Thyroid gland (tissue), 4 donors: ENCODE measurements at regions not wholly inside any gene's neighbourhood (a gene's known extent, or its start where the extent isn't known, plus 50 kb on each side); places are given as distances from the start of the nearest gene placed in this dataset.

Source experiments
- POLR2A ChIP-seq, 2 donors: fragments of 450-650 bp; IDR thresholded peaks; one replicate each; pipeline ENCODE4 v1.6.1; 2017; ENCODE audit warnings: antibody characterized with exemption in 2 of 2, mild to moderate bottlenecking in 2 of 2, moderate library complexity in 1 of 2
- TF ChIP-seq, protein P1 (sequence below), 6 experiments: fragments of 200-600 bp in 3 of 6; fragments of 450-650 bp in 3 of 6; sonication (generic) in 3 of 6; IDR thresholded peaks; one replicate each; pipeline ENCODE4 v1.5.1; 2016 to 2019; ENCODE audit warnings: antibody characterized with exemption in 6 of 6, mild to moderate bottlenecking in 2 of 6, inconsistent platforms in 1 of 6, moderate library complexity in 1 of 6

DNA sequence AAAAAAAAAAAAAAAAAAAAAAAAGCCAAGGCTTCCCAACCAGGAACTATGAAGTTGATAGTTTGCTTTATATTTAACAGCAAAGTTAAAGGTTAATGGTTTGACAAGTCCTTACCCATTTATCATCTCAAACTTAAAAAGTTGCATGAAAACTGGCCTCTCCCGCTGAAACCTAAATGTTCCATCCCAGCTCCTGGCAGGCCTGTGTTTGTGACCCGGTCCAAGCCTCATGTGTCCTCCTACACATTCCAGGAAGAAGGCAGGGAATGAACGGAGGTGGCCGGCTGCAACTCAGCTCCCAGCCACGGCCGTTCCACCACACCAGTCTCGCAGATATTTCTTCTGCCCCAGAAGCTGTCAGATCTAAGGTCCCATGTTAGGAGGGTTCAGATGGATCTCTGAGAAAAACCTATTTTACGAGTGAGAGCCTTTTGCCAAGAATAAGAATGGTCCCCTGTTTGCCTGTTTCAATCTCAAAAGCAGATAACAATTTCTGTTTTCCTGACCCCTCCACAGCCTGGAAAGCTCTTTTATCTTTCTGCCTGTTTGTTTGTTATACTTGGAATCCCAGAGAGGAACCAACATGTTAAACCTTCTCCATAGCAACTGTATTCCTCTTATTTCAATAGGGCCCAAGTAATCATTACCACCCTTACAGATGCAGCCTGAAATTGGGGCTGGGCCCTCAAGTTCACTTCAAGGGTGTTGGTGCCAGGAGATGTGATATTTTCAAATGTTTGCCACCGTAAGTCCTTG, 56.5 kb downstream of the KCTD12 start:
- TF ChIP-seq, protein P1, sequence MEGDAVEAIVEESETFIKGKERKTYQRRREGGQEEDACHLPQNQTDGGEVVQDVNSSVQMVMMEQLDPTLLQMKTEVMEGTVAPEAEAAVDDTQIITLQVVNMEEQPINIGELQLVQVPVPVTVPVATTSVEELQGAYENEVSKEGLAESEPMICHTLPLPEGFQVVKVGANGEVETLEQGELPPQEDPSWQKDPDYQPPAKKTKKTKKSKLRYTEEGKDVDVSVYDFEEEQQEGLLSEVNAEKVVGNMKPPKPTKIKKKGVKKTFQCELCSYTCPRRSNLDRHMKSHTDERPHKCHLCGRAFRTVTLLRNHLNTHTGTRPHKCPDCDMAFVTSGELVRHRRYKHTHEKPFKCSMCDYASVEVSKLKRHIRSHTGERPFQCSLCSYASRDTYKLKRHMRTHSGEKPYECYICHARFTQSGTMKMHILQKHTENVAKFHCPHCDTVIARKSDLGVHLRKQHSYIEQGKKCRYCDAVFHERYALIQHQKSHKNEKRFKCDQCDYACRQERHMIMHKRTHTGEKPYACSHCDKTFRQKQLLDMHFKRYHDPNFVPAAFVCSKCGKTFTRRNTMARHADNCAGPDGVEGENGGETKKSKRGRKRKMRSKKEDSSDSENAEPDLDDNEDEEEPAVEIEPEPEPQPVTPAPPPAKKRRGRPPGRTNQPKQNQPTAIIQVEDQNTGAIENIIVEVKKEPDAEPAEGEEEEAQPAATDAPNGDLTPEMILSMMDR (IDR thresholded peaks at IDR 0.05), result no peak
- no peak for TF ChIP-seq POLR2A (IDR thresholded peaks at IDR 0.05)
